GM10248 (cell line): ENCODE measurements at regions not wholly inside any gene's neighbourhood (a gene's known extent, or its start where the extent isn't known, plus 50 kb on each side); places are given as distances from the start of the nearest gene placed in this dataset.
"Not testable (repeated sequence)": the region's sequence is repeated elsewhere in the genome, so short reads cannot be mapped to it uniquely, and the experiment has no call there.

Experiments used
- CTCF ChIA-PET: fragments of 300-600 bp; sonication (Branson Sonifier 250); formaldehyde crosslinking; extraction: SDS; loops from one replicate; lab custom pipeline; 2021; ENCODE audit warnings: antibody characterized with exemption; lab: Yijun Ruan, JAX
- POLR2A ChIA-PET: fragments of 350-650 bp; sonication (Branson Sonifier 250); formaldehyde crosslinking; extraction: SDS; loops from one replicate; lab custom pipeline; 2020; ENCODE audit warnings: antibody characterized with exemption; lab: Yijun Ruan, JAX
- DNase-seq: peaks from one replicate; pipeline ENCODE4 v3.0.0; 2012; ENCODE audit errors: extremely low spot score
- CTCF ChIP-seq: IDR thresholded peaks from 2 replicates; pipeline ENCODE4 v1.5.1; 2012; ENCODE audit warnings: mild to moderate bottlenecking, low read depth; ENCODE audit errors: extremely low read depth, missing control alignments, control extremely low read depth

- DNase-seq = no peak
- TF ChIP-seq CTCF = no peak
- ChIA-PET POLR2A (no interaction called here), CTCF (interaction anchor here (1.1 kb wide), 1 partner anchor 30 kb away, joined by 3 read pairs; no protein-coding TSS in a partner anchor)
Observed at GRCh38 chr2:113361051-113361450, 76.4 kb upstream of the ZNG1B start.

- no peak for DNase-seq
- CTCF ChIA-PET = interaction anchor here (1.4 to 1.5 kb wide), 2 partner anchors 14 to 25 kb away, joined by 3 to 4 read pairs; no protein-coding TSS in a partner anchor
- no peak for TF ChIP-seq CTCF
- POLR2A ChIA-PET = no interaction called here
Observed at GRCh38 chr2:113357071-113357470, 78.3 kb upstream of the PAX8 start.

- DNase-seq, POLR2A ChIA-PET: not testable (repeated sequence)
- CTCF ChIA-PET = interaction anchor here (1.0 kb wide), 1 partner anchor 34 kb away, joined by 3 read pairs; no protein-coding TSS in a partner anchor
Observed at GRCh38 chr2:113356284-113356683, 77.6 kb upstream of the PAX8 start.

- CTCF ChIA-PET = interaction anchor here (1.0 to 1.2 kb wide), 2 partner anchors 16 to 35 kb away, joined by 3 read pairs; no protein-coding TSS in a partner anchor
- DNase-seq, POLR2A ChIA-PET: not testable (repeated sequence)
Observed at GRCh38 chr2:113355339-113356015, 76.8 kb upstream of the PAX8 start.

GRCh38 chr2:113351375-113352355, 72.9 kb upstream of the PAX8 start:
- CTCF ChIA-PET = no interaction called here
- no peak for DNase-seq
- TF ChIP-seq CTCF = no peak
- POLR2A ChIA-PET = no interaction called here

GRCh38 chr2:113343800-113344199, 65.1 kb upstream of the PAX8 start:
- POLR2A ChIA-PET, CTCF ChIA-PET, DNase-seq: not testable (repeated sequence)

GRCh38 chr2:113342650-113343049, 63.9 kb upstream of the PAX8 start:
- TF ChIP-seq CTCF = no peak
- ChIA-PET POLR2A (no interaction called here), CTCF (no interaction called here)
- no peak for DNase-seq

- POLR2A ChIA-PET, DNase-seq: not testable (repeated sequence)
- CTCF ChIA-PET = interaction anchor here (2.4 kb wide), 1 partner anchor 205 kb away, joined by 5 read pairs; no protein-coding TSS in a partner anchor
Observed at GRCh38 chr2:113341870-113342253, 63.1 kb upstream of the PAX8 start.
